Activated T-cell treated with anti-CD3 and anti-CD28 coated beads, Interleukin-2, amount 50 U/mL, for 4 hours (primary cell): ENCODE measurements at regions not wholly inside any gene's neighbourhood (a gene's known extent, or its start where the extent isn't known, plus 50 kb on each side); places are given as distances from the start of the nearest gene placed in this dataset.

Experiments used
- ATAC-seq, 2 donors: fragments of 200-7000 bp; cut with Tn5 transposase; one replicate each; pipeline ENCODE4 v1.10.0; 2021
- DNase-seq: peaks from one replicate; pipeline ENCODE4 v3.0.0-alpha.2; 2020
- H3K27me3 Mint-ChIP-seq: one replicate; pipeline ENCODE4 v1.8.0; 2021; ENCODE audit warnings: low read depth, mixed read lengths
- H3K36me3 Mint-ChIP-seq: one replicate; pipeline ENCODE4 v1.8.0; 2022; ENCODE audit warnings: mixed read lengths; ENCODE audit not compliant: insufficient read depth
- H3K4me1 Mint-ChIP-seq: one replicate; pipeline ENCODE4 v1.8.0; 2021; ENCODE audit warnings: low read depth, mixed read lengths
- H3K4me3 Mint-ChIP-seq: one replicate; pipeline ENCODE4 v1.8.0; 2021; ENCODE audit warnings: mild to moderate bottlenecking, moderate library complexity, mixed read lengths
- H3K9me3 Mint-ChIP-seq: one replicate; pipeline ENCODE4 v1.8.0; 2021; ENCODE audit warnings: mixed read lengths

DNA sequence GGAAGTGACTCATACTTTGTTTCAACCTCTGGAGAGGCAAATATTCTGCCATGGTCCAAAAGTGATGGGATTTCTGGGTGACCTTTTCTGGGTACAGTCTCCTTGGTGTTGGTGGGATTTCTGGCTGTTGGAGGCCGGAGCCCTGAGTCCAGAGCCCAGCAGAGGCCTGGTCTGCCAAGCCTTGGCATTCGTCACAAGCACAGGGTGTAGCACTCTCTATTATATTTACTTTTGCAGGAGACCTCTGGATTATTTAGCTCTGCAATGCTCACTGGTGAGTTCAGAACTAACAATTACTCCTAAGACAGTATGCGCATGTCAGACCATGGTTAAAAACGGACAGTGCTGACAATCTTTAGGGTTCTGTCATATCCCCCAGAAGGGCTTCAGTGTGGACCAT lies 201.6 kb upstream of the TWIST2 start:
- no peak for ATAC-seq
- peaks cover 13% of the 10 kb centered on the region for H3K27me3 Mint-ChIP-seq
- no peaks in the 10 kb centered on the region for H3K4me1 Mint-ChIP-seq
- no peaks in the 10 kb centered on the region for H3K36me3 Mint-ChIP-seq
- no peak overlapping the region for H3K4me3 Mint-ChIP-seq
- H3K9me3 Mint-ChIP-seq: no peaks in the 10 kb centered on the region
- DNase-seq: no peak

GRCh38 chr2:238646803-238647202 lies 201.1 kb upstream of the TWIST2 start:
- no peaks in the 10 kb centered on the region for H3K36me3 Mint-ChIP-seq
- H3K9me3 Mint-ChIP-seq: no peaks in the 10 kb centered on the region
- DNase-seq (no peak), ATAC-seq (no peak)
- H3K27me3 Mint-ChIP-seq: peaks cover 16% of the 10 kb centered on the region
- H3K4me1 Mint-ChIP-seq: no peaks in the 10 kb centered on the region
- H3K4me3 Mint-ChIP-seq: no peak overlapping the region

DNA sequence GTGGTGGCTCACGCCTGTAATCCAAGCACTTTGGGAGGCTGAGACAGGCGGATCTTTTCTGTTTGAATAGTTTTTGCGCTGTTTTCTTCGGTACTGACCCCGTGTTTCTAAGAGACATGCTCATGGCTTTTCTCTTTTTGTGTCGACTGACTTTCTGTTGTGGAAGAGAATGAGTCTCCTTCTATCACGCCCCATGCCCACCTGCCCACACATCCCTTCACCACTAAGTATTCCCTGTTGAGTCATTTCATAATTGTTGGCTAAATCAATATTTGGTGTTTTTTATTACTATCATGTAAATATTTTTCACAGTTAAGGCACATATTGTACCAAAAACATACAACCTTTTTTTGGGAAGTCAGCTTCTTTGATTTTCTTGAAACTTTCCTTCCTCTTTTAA lies 198.8 kb upstream of the TWIST2 start:
- Mint-ChIP-seq H3K4me1 (no peaks in the 10 kb centered on the region), H3K36me3 (no peaks in the 10 kb centered on the region), H3K4me3 (no peak overlapping the region), H3K9me3 (no peaks in the 10 kb centered on the region), H3K27me3 (peaks cover 16% of the 10 kb centered on the region)
- no peak for ATAC-seq
- no peak for DNase-seq

GRCh38 chr2:238649936-238650518 lies 197.9 kb upstream of the TWIST2 start:
- H3K9me3 Mint-ChIP-seq: no peaks in the 10 kb centered on the region
- H3K4me1 Mint-ChIP-seq: no peaks in the 10 kb centered on the region
- ATAC-seq (no peak), DNase-seq (no peak)
- no peak overlapping the region for H3K4me3 Mint-ChIP-seq
- peaks cover 15% of the 10 kb centered on the region for H3K27me3 Mint-ChIP-seq
- no peaks in the 10 kb centered on the region for H3K36me3 Mint-ChIP-seq

DNA sequence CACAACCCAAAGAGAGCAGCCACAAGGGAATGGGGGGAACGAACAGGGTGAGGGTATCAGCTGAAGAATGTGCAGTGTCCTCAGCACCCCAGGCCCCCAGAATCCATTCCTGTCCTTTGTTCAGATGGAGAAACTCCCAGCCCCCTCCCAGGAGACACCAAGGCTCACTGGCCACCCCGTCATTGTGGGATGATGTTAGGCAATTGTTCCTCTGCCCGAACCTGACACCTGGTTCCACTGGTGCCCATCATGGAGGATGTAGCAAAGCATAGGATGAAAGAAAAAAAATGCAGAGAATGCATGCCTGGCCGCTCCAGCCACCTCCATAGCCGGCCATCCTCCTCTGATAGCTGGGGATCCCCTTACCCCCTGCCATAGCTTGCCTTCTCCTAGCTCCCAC lies 197.3 kb upstream of the TWIST2 start:
- no peak for DNase-seq
- ATAC-seq: no peak
- Mint-ChIP-seq H3K4me3 (no peak overlapping the region), H3K27me3 (peaks cover 15% of the 10 kb centered on the region), H3K4me1 (no peaks in the 10 kb centered on the region), H3K36me3 (no peaks in the 10 kb centered on the region), H3K9me3 (no peaks in the 10 kb centered on the region)

DNA sequence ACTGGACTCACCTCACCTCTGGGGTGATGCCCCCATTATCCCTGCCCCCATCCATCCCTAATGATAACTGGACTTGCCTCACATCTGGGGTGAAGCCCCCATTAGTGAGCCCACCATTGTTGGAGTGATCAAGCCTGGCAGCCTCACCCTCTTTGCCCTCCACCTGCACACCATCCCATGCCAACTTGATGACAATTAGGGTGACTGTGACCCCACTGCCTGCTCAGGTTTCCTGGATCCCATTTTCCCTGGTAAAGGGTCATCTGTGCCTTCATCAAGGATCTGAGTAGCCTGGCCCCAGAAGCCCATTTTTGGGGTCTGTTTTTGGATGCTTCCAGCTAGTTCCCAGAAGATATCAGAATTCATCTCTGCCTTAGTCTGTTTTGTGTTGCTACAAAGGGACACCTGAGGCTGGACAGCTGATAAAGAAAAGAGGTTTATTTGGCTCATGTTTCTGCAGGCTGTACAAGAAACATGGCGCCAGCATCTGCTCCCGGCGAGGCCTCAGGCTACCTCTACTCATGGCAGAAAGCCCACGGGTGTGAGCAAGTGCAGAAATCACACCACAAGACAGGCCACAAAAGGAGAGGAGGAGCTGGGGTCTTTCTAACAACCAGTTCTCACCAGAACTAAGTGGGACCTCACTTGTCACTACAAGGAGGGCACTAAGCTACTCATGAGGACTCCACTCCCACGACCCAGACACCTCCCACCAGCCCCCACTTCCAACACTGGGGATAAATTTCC lies 196.4 kb upstream of the TWIST2 start:
- no peak for ATAC-seq
- no peaks in the 10 kb centered on the region for H3K4me1 Mint-ChIP-seq
- DNase-seq: no peak
- H3K27me3 Mint-ChIP-seq: peaks cover 15% of the 10 kb centered on the region
- no peaks in the 10 kb centered on the region for H3K9me3 Mint-ChIP-seq
- H3K36me3 Mint-ChIP-seq: no peaks in the 10 kb centered on the region
- no peak overlapping the region for H3K4me3 Mint-ChIP-seq

GRCh38 chr2:238652053-238652770 lies 195.7 kb upstream of the TWIST2 start:
- H3K4me3 Mint-ChIP-seq: no peak overlapping the region
- no peaks in the 10 kb centered on the region for H3K36me3 Mint-ChIP-seq
- H3K4me1 Mint-ChIP-seq: no peaks in the 10 kb centered on the region
- H3K27me3 Mint-ChIP-seq: peaks cover 15% of the 10 kb centered on the region
- ATAC-seq (no peak), DNase-seq (no peak)
- no peaks in the 10 kb centered on the region for H3K9me3 Mint-ChIP-seq

GRCh38 chr2:238652771-238653157 lies 195.1 kb upstream of the TWIST2 start:
- Mint-ChIP-seq H3K36me3 (no peaks in the 10 kb centered on the region), H3K4me3 (no peak overlapping the region), H3K4me1 (no peaks in the 10 kb centered on the region), H3K27me3 (peaks cover 15% of the 10 kb centered on the region), H3K9me3 (no peaks in the 10 kb centered on the region)
- no peak for ATAC-seq
- no peak for DNase-seq

GRCh38 chr2:238653431-238654109 lies 194.3 kb upstream of the TWIST2 start:
- Mint-ChIP-seq H3K27me3 (peaks cover 15% of the 10 kb centered on the region), H3K9me3 (no peaks in the 10 kb centered on the region), H3K36me3 (no peaks in the 10 kb centered on the region), H3K4me3 (no peak overlapping the region), H3K4me1 (no peaks in the 10 kb centered on the region)
- ATAC-seq (no peak), DNase-seq (no peak)

DNA sequence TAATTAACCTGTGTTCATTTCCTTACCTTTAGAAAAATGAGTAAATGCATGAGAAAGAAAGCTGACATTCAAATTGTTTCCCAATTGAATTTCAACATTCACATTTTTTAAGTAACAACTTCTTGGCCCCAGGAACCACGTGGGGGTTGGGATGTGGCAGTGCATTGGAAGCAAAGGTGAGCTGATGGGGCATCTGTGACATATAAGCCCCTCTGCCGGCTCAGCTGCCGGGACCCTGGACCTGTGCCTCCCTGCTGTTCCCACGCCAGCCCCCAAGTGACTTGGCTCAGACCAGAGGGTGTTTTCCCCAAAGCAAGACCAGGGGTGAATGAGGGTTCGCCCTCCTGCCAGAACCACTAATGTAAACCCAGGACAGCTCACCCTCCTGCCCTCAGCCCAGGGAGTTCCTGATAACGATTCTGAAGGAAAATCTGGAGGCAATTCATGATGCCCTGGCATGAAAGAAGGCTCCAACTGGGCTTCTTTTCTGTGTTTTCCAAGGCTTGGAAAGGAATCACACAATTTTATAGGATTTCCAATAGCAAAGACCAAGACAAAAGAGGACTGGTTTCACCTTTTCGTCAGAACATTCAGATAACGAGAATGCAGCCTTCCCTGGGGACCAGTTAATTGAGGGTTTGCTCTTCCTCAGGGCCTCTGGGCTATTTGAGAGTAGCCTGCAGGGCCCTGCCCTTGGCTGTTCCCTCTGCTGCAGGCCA lies 193.2 kb upstream of the TWIST2 start:
- DNase-seq: no peak
- no peaks in the 10 kb centered on the region for H3K36me3 Mint-ChIP-seq
- H3K27me3 Mint-ChIP-seq: peaks cover 15% of the 10 kb centered on the region
- no peak for ATAC-seq
- no peak overlapping the region for H3K4me3 Mint-ChIP-seq
- H3K9me3 Mint-ChIP-seq: no peaks in the 10 kb centered on the region
- no peaks in the 10 kb centered on the region for H3K4me1 Mint-ChIP-seq

GRCh38 chr2:238655198-238655860 lies 192.6 kb upstream of the TWIST2 start:
- no peaks in the 10 kb centered on the region for H3K36me3 Mint-ChIP-seq
- no peak for DNase-seq
- peaks cover 12% of the 10 kb centered on the region for H3K27me3 Mint-ChIP-seq
- no peak overlapping the region for H3K4me3 Mint-ChIP-seq
- H3K9me3 Mint-ChIP-seq: no peaks in the 10 kb centered on the region
- ATAC-seq: no peak
- H3K4me1 Mint-ChIP-seq: no peaks in the 10 kb centered on the region

DNA sequence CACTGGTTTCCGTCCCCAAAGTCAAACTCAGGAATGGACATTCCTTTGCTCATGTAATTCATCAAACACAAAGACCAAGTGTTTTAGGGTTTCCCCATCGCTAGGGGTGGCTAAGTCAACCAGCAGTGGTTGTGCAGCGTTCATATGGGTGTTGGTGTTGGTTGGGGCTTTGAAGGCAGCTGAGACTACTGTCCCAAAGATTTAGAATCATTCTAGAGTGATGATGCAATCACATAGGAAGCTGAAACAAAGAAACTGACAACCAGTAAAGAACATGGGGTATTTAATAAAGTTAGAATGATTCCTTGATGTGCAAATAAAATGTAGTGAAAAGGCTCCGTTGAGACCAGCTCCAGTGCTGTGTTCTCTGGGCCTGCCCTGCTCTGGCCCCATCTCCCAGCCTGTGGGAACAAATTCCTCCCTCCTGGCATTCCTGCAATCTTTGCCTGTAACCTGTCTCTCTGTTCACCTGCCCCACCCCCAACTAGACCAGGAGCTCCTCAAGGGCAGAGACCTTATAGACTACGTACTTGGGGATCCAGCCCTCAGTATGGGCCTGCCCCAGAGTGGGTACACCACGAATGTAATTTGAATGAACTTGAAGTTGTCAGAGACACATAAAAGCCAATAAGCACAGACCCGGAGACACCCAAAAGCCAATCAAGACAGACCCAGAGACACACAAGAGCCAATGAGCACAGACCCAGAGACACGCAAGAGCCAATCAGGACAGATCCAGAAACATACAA lies 191.7 kb upstream of the TWIST2 start:
- no peaks in the 10 kb centered on the region for H3K4me1 Mint-ChIP-seq
- H3K4me3 Mint-ChIP-seq: no peak overlapping the region

More for the DNA sequence above, 191.7 kb upstream of the TWIST2 start:
- H3K36me3 Mint-ChIP-seq: no peaks in the 10 kb centered on the region
- DNase-seq (no peak), ATAC-seq (no peak)
- H3K9me3 Mint-ChIP-seq: peaks cover 1% of the 10 kb centered on the region
- H3K27me3 Mint-ChIP-seq: peaks cover 12% of the 10 kb centered on the region
